DND-41 (cell line): ENCODE measurements at regions not wholly inside any gene's neighbourhood (a gene's known extent, or its start where the extent isn't known, plus 50 kb on each side); places are given as distances from the start of the nearest gene placed in this dataset.

Experiments
- CTCF ChIP-seq: IDR thresholded peaks from 2 replicates; pipeline ENCODE4 v1.5.1; 2012; ENCODE audit warnings: borderline replicate concordance, low read length, moderate library complexity, mild to moderate bottlenecking; ENCODE audit not compliant: poor library complexity, severe bottlenecking; ENCODE audit errors: extremely low read depth
- EZH2 ChIP-seq: IDR thresholded peaks from 3 replicates; pipeline ENCODE4 v1.6.1; 2012; ENCODE audit warnings: borderline replicate concordance, low read depth, mild to moderate bottlenecking, moderate library complexity, low read length, inconsistent platforms; ENCODE audit not compliant: severe bottlenecking

GRCh38 chr17:6195123-6195522 is 124.9 kb downstream of the WSCD1 start:
- no peak for TF ChIP-seq CTCF
- no peak for TF ChIP-seq EZH2
